SK-N-SH (cell line): ENCODE measurements at regions not wholly inside any gene's neighbourhood (a gene's known extent, or its start where the extent isn't known, plus 50 kb on each side); places are given as distances from the start of the nearest gene placed in this dataset.

Source experiments
- CTCF ChIP-seq: fragments of 200-600 bp; sonication (generic); IDR thresholded peaks from 2 replicates; pipeline ENCODE4 v1.6.1; 2017; ENCODE audit warnings: antibody characterized with exemption, mild to moderate bottlenecking, moderate library complexity
- PBX3 ChIP-seq: IDR thresholded peaks from 2 replicates; pipeline ENCODE4; 2012
- POLR2AphosphoS5 ChIP-seq: IDR thresholded peaks from 2 replicates; pipeline ENCODE4 v1.6.1; 2012; ENCODE audit warnings: low read depth, low read length
- YY1 ChIP-seq: IDR thresholded peaks from 2 replicates; pipeline ENCODE4 v1.4.0; 2012; ENCODE audit warnings: low read depth, mild to moderate bottlenecking

GRCh38 chrX:21168401-21169160 is 205.6 kb upstream of the CNKSR2 start:
- TF ChIP-seq CTCF (no peak), YY1 (no peak), POLR2AphosphoS5 (no peak), PBX3 (no peak)
